Adrenal gland (tissue), 5 donors: ENCODE measurements at regions not wholly inside any gene's neighbourhood (a gene's known extent, or its start where the extent isn't known, plus 50 kb on each side); places are given as distances from the start of the nearest gene placed in this dataset.

ENCODE experiments used
- CTCF ChIP-seq, 6 experiments: fragments of 450-650 bp in 4 of 6; fragments of 200-600 bp in 2 of 6; sonication (generic) in 1 of 6; IDR thresholded peaks; 1 replicate in 5 of 6; 2 replicates in 1 of 6; pipeline versions ENCODE4 v1.5.1 to v1.8.0; 2016 to 2021; ENCODE audit warnings: antibody characterized with exemption in 6 of 6, mild to moderate bottlenecking in 2 of 6, moderate library complexity in 1 of 6
- POLR2A ChIP-seq, 2 donors: fragments of 450-650 bp; IDR thresholded peaks; one replicate each; pipeline ENCODE4 v1.6.1; 2017; ENCODE audit warnings: antibody characterized with exemption in 2 of 2, mild to moderate bottlenecking in 2 of 2, moderate library complexity in 1 of 2
- donor health status: DM: no; HTN: no; CAD: no.

GRCh38 chr5:86465052-86465838, 152.5 kb upstream of the COX7C start:
- TF ChIP-seq CTCF (IDR thresholded peaks at IDR 0.05) (no peak), POLR2A (IDR thresholded peaks at IDR 0.05) (no peak)
